Urinary bladder (tissue), 3 donors: ENCODE measurements at regions not wholly inside any gene's neighbourhood (a gene's known extent, or its start where the extent isn't known, plus 50 kb on each side); places are given as distances from the start of the nearest gene placed in this dataset.
"Not testable (repeated sequence)": the region's sequence is repeated elsewhere in the genome, so short reads cannot be mapped to it uniquely, and the experiment has no call there.

Experiments used
- DNase-seq: peaks from one replicate; pipeline ENCODE4 v3.0.0-alpha.2; 2015; ENCODE audit errors: extremely low spot score
- H3K27ac ChIP-seq: one replicate; pipeline ENCODE4 v1.5.1; 2013; ENCODE audit warnings: low read depth, mild to moderate bottlenecking, moderate library complexity
- H3K36me3 ChIP-seq: one replicate; pipeline ENCODE4 v1.6.1; 2013; ENCODE audit warnings: mild to moderate bottlenecking, moderate library complexity; ENCODE audit not compliant: insufficient read depth
- H3K4me1 ChIP-seq: one replicate; pipeline ENCODE4 v1.6.1; 2013; ENCODE audit warnings: mild to moderate bottlenecking, moderate library complexity; ENCODE audit not compliant: insufficient read depth
- H3K4me3 ChIP-seq: one replicate; pipeline ENCODE4 v1.5.1; 2013; ENCODE audit warnings: low read depth, low read length
- WGBS: extraction: QIAGEN DNeasy Blood & Tissue Kit; methylation state at CpG from one replicate; pipeline ENCODE4 v1.1.7; 2013; 5-methylcytosine and 5-hydroxymethylcytosine counted together
- donor health status: healthy with polysubstance abuse.
- donor health status: healthy.

DNA sequence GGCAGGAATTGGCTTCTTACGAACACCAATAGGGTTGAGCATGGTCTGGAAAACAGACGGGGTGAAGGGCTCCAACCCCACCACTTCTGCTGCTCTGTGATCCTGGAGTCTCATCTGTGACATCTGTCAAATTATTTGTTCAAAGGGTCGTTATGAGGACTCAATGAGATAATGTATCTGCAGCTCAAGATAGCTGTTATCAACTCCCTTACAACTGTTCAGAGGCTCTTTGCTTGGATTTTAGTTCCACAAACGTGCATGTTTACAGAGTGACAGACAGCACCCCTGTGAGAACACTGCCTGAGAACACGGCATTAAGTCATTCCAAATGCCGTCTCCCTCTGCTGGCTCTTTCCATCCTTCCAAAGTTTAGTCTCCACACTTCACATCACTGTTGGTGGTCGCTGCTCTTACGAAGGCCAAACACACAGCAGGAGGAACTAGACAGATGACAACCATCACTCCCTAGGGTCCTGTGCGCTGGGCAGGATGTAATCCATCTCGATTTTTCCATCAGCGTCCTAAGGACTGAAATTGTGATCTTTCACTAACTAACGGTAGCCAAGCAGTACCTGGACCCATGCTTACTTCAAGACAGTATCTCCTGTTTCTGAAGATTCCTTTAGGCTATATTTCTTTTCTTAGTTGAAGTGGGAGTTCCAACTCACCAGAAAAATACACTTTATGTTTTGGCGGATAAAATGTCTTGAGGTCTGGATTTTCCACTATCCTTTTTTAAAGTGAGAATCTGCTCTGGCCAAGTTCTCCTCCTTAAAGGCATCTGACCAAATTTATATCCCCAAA lies 220.3 kb downstream of the ANAPC1 start:
- Histone ChIP-seq H3K36me3 (no peaks in the 10 kb centered on the region), H3K4me3 (no peak overlapping the region), H3K4me1 (no peaks in the 10 kb centered on the region), H3K27ac (no peak overlapping the region)
- no peak for DNase-seq
- WGBS = 61% methylated on average over 13 of the region's 13 CpGs

DNA sequence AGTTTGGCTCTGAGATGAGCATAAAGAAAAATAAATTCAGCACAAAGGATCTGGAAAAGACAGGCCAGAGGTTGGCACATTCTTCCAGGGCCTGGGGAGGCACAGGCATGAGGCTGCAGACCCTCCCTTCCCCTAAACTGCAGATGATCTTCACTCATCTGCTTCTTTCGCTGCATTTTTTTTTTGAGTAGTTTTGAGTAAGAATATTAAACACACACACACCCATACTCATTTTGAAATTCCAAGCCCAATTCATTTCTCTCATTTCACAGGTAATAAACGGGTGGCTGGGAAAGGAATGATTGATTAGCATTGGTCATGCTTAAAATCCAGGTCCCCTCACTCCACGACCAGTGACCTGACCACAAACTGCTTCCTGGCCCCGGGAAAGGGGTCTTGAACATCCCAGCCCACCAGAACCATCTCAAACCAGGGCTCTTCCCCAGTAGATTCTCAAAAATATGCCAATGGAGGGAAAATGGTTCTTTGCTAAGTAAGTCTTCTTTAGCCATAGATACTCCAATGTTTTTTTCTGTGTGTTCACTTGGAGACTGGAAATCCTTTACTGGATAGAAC lies 219.6 kb downstream of the ANAPC1 start:
- H3K4me1 ChIP-seq = no peaks in the 10 kb centered on the region
- no peak overlapping the region for H3K27ac ChIP-seq
- WGBS = 91% methylated on average over 4 of the region's 4 CpGs
- no peak overlapping the region for H3K4me3 ChIP-seq
- DNase-seq = no peak
- H3K36me3 ChIP-seq = no peaks in the 10 kb centered on the region

DNA sequence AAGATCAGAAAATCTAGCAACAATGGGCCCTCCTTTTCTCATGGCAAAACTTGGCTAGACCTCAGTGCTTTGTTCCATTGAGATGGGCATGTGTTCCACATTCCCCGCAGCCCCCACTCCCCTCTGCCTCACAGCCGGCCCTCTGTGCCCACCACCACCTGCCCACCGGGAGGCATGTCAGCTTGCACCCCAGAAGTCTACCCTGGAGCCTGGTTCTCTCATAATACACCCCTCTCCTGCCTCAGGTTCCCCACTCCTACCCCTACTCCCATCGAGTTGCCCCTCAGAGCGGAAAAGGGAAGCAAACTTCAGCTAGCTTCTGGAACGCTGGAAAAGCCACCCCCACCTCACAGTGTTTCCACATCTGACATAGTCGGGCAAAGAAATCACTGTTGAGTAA lies 219.0 kb downstream of the ANAPC1 start:
- Histone ChIP-seq H3K27ac (no peak overlapping the region), H3K4me3 (no peak overlapping the region), H3K36me3 (no peaks in the 10 kb centered on the region), H3K4me1 (no peaks in the 10 kb centered on the region)
- 95% methylated on average over 7 of the region's 7 CpGs for WGBS
- DNase-seq = no peak

DNA sequence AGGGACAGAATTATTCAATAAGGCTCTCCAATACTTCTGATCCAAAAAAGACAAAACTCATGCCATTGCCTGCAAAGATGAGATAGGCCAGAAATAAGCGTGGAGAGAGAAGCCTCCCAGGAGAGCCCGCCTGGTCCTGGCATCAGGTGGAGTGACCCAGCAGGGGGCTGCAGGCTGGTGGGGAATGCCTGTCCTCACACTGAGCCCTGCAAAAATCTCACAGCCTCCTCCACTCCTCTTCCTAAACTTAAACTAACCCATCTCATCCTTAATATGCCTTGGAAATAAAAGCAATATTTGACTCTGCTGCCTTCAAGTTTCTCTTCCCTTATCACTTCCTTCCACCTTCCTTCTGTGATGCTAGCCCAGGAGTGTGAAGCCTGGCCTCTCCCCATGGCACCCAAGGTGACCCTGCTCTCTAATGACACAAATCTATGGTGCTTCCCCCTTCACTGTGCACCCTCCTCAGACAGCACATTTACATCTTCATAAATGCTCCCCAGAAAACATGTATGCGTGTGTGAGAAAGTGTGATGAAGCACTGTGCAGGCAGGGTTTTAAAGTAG lies 218.4 kb downstream of the ANAPC1 start:
- Histone ChIP-seq H3K4me1 (no peaks in the 10 kb centered on the region), H3K36me3 (no peaks in the 10 kb centered on the region), H3K27ac (no peak overlapping the region), H3K4me3 (no peak overlapping the region)
- WGBS = 98% methylated on average over 3 of the region's 3 CpGs
- no peak for DNase-seq

DNA sequence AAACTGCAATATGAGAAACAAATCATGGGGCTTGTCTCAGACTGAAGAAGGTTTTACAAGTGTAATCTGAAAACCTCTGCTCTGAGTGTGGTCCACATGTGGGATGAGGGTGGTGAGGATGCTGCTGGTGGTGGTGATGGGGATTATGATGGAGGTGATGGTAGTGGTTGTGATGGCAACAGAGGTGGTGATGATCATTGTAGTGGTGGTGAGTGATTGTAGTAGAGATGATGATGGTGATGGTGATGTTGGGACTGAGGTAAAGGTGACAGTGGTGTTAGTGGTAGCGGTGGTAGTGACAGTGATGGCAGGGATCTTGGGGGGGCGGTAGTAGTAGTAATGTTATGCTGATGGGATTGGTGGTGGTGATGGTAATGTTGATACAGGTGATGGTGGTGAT lies 217.8 kb downstream of the ANAPC1 start:
- H3K36me3 ChIP-seq = no peaks in the 10 kb centered on the region
- no peaks in the 10 kb centered on the region for H3K4me1 ChIP-seq
- WGBS = 100% methylated on average over 2 of the region's 2 CpGs
- H3K27ac ChIP-seq = no peak overlapping the region
- H3K4me3 ChIP-seq = no peak overlapping the region
- no peak for DNase-seq

DNA sequence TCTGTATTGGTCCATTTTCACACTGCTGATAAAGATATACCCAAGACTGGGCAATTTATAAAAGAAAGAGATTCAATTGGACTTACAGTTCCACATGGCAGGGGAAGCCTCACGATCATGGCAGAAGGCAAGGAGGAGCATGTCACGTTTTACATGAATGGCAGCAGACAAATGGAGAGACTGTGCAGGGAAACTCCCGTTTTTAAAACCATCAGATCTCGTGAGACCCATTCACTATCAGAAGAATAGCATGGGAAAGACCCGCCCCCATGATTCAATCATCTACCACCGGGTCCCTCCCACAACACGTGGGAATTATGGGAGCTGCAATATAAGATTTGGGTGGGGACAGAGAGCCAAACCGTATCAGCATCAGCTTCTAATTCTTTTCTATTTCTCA lies 217.0 kb downstream of the ANAPC1 start:
- 91% methylated on average over 8 of the region's 8 CpGs for WGBS
- H3K27ac ChIP-seq = no peak overlapping the region
- no peaks in the 10 kb centered on the region for H3K4me1 ChIP-seq
- no peak overlapping the region for H3K4me3 ChIP-seq
- no peak for DNase-seq
- H3K36me3 ChIP-seq = no peaks in the 10 kb centered on the region

DNA sequence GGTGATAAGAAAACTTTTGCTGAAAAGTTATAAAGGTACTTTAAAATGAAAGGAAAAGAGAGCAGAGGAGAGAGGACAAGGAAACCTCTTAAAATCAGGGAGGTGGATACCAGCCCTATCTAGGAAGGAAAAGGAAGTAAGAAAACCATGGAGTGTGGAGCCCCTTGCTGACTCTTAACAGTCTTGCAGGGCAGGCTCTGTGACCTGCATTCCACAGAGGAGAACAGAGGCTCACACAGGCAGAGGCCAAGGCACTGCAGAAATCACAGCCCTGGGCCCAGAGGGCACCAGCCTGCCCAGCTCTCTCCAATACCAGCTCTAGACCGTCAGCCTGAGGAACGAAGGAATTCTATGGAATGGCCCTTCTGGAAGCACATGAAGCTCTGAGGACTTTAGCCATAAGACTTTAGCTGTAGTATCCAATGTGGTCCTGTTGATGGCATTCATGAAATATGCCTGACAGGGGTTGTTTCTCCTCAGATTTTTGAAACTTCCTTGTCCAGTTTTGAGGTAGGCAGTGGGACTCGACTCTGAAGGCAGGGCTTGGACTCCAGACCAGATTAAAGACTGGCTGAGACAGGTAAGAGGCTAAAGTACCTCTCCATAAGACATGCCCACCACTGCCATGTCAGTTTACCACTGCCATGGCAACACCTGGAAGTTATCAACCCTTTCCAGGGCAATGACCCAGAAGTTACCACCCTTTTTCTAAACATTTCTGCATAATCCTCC lies 216.3 kb downstream of the ANAPC1 start:
- Histone ChIP-seq H3K27ac (no peak overlapping the region), H3K36me3 (no peaks in the 10 kb centered on the region), H3K4me3 (no peak overlapping the region), H3K4me1 (no peaks in the 10 kb centered on the region)
- WGBS = 71% methylated on average over 3 of the region's 3 CpGs
- no peak for DNase-seq

DNA sequence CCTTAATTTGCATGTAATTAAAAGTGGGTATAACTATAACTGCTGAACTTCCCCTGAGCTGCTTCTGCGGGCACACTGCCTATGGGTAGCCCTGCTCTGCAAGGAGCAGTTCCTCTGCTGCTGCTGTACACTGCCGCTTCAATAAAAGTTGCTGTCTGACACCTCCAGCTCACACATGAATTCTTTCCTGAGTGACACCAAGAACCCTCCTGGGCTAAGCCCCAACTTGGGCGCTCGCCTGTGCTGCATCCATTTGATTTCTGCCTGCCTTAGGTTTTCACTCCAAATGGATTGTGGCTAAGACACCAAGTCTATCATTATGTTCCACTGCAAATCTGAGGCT lies 215.7 kb downstream of the ANAPC1 start:
- H3K4me1 ChIP-seq = no peaks in the 10 kb centered on the region
- DNase-seq = no peak
- WGBS = 97% methylated on average over 4 of the region's 4 CpGs
- no peak overlapping the region for H3K27ac ChIP-seq
- no peak overlapping the region for H3K4me3 ChIP-seq
- no peaks in the 10 kb centered on the region for H3K36me3 ChIP-seq

DNA sequence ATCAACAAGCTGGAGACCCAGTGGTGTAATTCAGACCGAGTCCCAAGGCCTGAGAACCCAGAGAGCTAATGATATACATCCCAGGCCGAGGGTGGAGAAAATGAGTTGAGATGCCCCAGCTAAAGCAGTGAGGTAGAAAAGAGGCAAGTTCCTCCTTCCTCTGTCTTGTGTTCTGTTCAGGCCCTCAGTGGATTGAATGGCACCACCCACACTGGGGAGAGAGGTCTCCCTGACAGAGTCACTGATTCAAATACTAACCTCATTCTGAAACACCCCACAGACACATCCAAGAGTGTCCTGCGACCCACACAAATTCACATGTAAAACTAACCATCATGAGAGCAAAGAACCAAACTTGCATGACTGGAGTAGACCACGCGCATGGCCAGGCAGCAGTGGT lies 215.3 kb downstream of the ANAPC1 start:
- Histone ChIP-seq H3K27ac (no peak overlapping the region), H3K4me1 (no peaks in the 10 kb centered on the region), H3K4me3 (no peak overlapping the region), H3K36me3 (no peaks in the 10 kb centered on the region)
- WGBS = over 99% methylated on average over 5 of the region's 5 CpGs
- no peak for DNase-seq

DNA sequence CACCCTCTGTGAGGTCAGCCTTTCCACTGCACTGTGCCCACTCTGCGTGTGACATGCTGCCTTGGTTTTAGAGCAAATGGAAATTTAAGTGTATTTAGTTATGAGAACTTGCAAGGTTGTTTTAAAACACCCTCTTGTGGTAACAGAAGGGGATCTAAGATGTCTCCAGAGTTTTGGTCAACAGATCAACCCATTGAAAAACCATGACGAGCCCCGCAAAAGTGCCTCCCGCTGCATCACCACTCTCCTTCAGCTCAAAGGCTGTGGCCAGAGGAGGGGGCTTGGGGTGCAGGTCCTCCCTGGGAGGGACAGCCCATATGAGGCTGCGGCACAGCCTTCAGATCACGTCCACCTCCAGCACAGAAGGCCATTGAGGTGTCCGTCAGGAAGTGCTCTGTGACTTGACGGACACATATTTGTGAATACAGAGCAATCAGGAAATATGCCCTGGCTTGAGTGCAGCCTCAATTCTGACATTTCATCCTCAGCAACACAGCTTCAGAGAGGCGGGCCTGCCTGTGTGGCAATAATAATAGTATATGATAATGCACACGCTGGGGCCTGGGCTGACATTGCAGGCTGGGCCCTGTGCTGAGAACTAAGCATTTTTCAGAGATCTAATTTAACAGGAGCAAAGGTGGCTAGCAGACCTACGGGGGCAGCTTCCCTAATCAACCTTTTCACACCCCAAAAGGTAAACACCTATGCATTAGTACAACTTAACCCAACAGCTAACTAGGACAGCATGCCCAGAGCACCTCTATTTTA lies 213.9 kb downstream of the ANAPC1 start:
- no peak for DNase-seq
- Histone ChIP-seq H3K27ac (no peak overlapping the region), H3K4me3 (no peak overlapping the region), H3K36me3 (no peaks in the 10 kb centered on the region), H3K4me1 (no peaks in the 10 kb centered on the region)
- WGBS = 94% methylated on average over 11 of the region's 11 CpGs

DNA sequence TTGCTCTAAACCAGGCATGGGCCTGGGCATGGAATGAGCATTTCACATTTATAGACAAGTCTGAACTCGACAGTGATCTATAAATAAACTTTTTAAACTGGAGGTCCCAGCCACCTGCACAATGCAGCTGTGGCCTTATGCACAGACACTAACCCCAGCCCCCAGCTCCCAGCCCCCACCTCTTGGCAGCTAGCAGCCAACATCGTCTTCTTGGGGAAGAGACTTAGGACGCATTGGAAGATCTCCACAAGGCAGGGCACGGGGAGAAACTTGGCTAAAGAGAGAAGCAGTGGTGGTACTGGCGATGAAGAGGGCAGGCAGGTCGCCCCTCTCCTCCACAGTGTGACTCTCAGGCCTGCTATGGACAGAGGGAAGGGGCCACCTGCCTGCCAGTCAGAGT lies 213.2 kb downstream of the ANAPC1 start:
- DNase-seq = no peak
- Histone ChIP-seq H3K4me3 (no peak overlapping the region), H3K4me1 (no peaks in the 10 kb centered on the region), H3K27ac (no peak overlapping the region), H3K36me3 (no peaks in the 10 kb centered on the region)
- WGBS = 93% methylated on average over 6 of the region's 6 CpGs

DNA sequence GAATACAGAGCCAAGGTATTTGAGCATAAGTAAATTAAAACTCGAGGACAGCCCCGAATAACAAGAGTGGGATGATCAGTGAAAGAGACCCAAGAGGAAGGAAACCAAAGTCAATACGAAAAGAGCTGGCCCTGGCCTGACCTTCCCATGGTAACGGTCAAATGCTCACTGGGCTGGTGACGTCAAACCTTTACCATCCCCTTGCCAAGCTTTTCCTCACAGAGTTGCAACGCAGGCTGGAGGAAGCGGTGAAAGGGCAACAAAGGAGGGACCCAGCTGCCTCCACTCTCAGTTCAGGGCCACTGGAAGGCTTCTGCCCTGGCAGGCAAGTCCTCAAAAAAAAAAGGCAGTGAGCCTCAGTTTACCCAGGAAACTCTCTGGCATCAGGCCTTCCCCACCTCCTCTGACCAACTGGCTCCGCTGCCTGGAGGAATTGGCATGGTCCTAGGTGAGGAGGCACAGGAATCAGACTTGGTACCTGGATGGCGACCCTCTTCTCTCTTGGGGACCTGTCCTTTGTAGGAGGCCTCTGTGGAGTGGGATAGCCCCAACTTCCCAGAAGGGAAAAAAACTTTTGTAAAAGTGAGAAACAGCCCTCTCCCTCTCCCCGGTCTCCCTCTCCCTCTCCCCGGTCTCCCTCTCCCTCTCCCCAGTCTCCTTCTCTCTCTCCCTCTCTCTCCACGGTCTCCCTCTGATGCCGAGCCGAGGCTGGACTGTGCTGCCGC lies 212.4 kb downstream of the ANAPC1 start:
- WGBS = 80% methylated on average over 15 of the region's 15 CpGs
- no peaks in the 10 kb centered on the region for H3K4me1 ChIP-seq
- no peak overlapping the region for H3K27ac ChIP-seq
- DNase-seq = no peak
- no peak overlapping the region for H3K4me3 ChIP-seq
- H3K36me3 ChIP-seq = no peaks in the 10 kb centered on the region

DNA sequence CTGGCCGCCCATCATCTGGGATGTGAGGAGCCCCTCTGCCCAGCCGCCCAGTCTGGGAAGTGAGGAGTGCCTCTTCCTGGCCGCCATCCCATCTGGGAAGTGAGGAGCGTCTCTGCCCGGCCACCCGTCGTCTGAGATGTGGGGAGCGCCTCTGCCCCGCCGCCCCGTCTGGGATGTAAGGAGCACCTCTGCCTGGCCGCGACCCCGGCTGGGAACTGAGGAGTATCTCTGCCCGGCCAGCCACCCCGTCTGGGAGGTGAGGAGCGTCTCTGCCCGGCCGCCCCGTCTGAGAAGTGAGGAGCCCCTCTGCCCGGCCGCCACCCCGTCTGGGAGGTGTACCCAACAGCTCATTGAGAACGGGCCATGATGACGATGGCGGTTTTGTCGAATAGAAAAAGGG lies 211.4 kb downstream of the ANAPC1 start:
- H3K36me3 ChIP-seq, H3K4me3 ChIP-seq, DNase-seq, H3K4me1 ChIP-seq, H3K27ac ChIP-seq: not testable (repeated sequence)
- WGBS = 98% methylated on average over 22 of the region's 27 CpGs
